HEK293 (cell line): ENCODE measurements at regions not wholly inside any gene's neighbourhood (a gene's known extent, or its start where the extent isn't known, plus 50 kb on each side); places are given as distances from the start of the nearest gene placed in this dataset.

ENCODE experiments used
- CTCF ChIA-PET: fragments of 350-600 bp; formaldehyde crosslinking; extraction: SDS; loops from one replicate; lab custom pipeline; 2021; ENCODE audit warnings: antibody characterized with exemption; lab: Yijun Ruan, JAX
- POLR2A ChIA-PET: fragments of 300-600 bp; formaldehyde crosslinking; extraction: SDS; loops from one replicate; lab custom pipeline; 2020; ENCODE audit warnings: antibody characterized with exemption, inconsistent platforms; lab: Yijun Ruan, JAX
- H3K27ac ChIP-seq: fragments of 200-500 bp; sonication (Bioruptor generic); 2 replicates; pipeline ENCODE4 v1.5.1; 2014; ENCODE audit warnings: low read depth, low read length, control low read depth, inconsistent platforms; ENCODE audit errors: extremely low read depth
- H3K36me3 ChIP-seq, 2 experiments: fragments of 200-500 bp in 1 of 2; sonication (Bioruptor generic) in 1 of 2; 1 replicate in 1 of 2; 2 replicates in 1 of 2; pipeline ENCODE4 v1.5.1; 2014 to 2017; ENCODE audit warnings: inconsistent platforms in 2 of 2, low read length in 2 of 2; ENCODE audit not compliant: control insufficient read depth in 2 of 2, insufficient read depth in 1 of 2
- H3K4me1 ChIP-seq: fragments of 200-500 bp; sonication (Bioruptor generic); 2 replicates; pipeline ENCODE4 v1.5.1; 2014; ENCODE audit warnings: mild to moderate bottlenecking, low read length, inconsistent platforms; ENCODE audit not compliant: control insufficient read depth, insufficient read depth
- H3K4me3 ChIP-seq: 2 replicates; pipeline ENCODE4 v1.5.1; 2011; ENCODE audit warnings: low read depth, mild to moderate bottlenecking, control low read depth, low read length, moderate library complexity
- H3K9me3 ChIP-seq: fragments of 200-500 bp; sonication (Bioruptor generic); 2 replicates; pipeline ENCODE4 v1.5.1; 2014; ENCODE audit warnings: low read depth, low read length, inconsistent platforms; ENCODE audit not compliant: control insufficient read depth, insufficient read depth
- ELK4 ChIP-seq: IDR thresholded peaks from 2 replicates; pipeline ENCODE4 v1.6.1; 2011; ENCODE audit warnings: mild to moderate bottlenecking, low read depth, low read length, borderline replicate concordance
- HOXD13 ChIP-seq: sonication (generic); formaldehyde crosslinking; IDR thresholded peaks from 2 replicates; pipeline ENCODE4 v1.8.0; 2022; ENCODE audit warnings: missing genetic modification reagents, borderline replicate concordance
- KLF7 ChIP-seq: fragments of 450-650 bp; formaldehyde crosslinking; IDR thresholded peaks from 2 replicates; pipeline ENCODE4 v1.5.1; 2016; ENCODE audit warnings: missing biosample characterization, missing genetic modification characterization, borderline replicate concordance
- KLF8 ChIP-seq: fragments of 450-650 bp; formaldehyde crosslinking; IDR thresholded peaks from 2 replicates; pipeline ENCODE4 v1.5.1; 2016; ENCODE audit warnings: missing biosample characterization, missing genetic modification characterization
- PRDM1 ChIP-seq: fragments of 450-650 bp; formaldehyde crosslinking; IDR thresholded peaks from 2 replicates; pipeline ENCODE4; 2016; ENCODE audit warnings: missing biosample characterization, missing genetic modification characterization
- ZBTB17 ChIP-seq: fragments of 450-650 bp; formaldehyde crosslinking; IDR thresholded peaks from 2 replicates; pipeline ENCODE4 v1.5.1; 2016; ENCODE audit warnings: missing biosample characterization, missing genetic modification characterization
- ZNF112 ChIP-seq: fragments of 450-650 bp; formaldehyde crosslinking; IDR thresholded peaks from 2 replicates; pipeline ENCODE4 v1.5.0; 2017; ENCODE audit warnings: missing biosample characterization, missing genetic modification characterization
- ZNF157 ChIP-seq: fragments of 450-650 bp; formaldehyde crosslinking; IDR thresholded peaks from 2 replicates; pipeline ENCODE4 v1.5.1; 2016; ENCODE audit warnings: missing biosample characterization, missing genetic modification characterization
- ZNF169 ChIP-seq: fragments of 450-650 bp; formaldehyde crosslinking; IDR thresholded peaks from 2 replicates; pipeline ENCODE4 v1.5.1; 2016; ENCODE audit warnings: missing biosample characterization, missing genetic modification characterization
- ZNF211 ChIP-seq: fragments of 450-650 bp; formaldehyde crosslinking; IDR thresholded peaks from 2 replicates; pipeline ENCODE4 v1.5.1; 2016; ENCODE audit warnings: low read depth, missing biosample characterization, missing genetic modification characterization
- ZNF214 ChIP-seq: fragments of 450-650 bp; formaldehyde crosslinking; IDR thresholded peaks from 2 replicates; pipeline ENCODE4 v1.5.1; 2017; ENCODE audit warnings: missing biosample characterization, mild to moderate bottlenecking, missing genetic modification characterization, borderline replicate concordance
- ZNF223 ChIP-seq: fragments of 450-650 bp; formaldehyde crosslinking; IDR thresholded peaks from 2 replicates; pipeline ENCODE4 v1.5.1; 2016; ENCODE audit warnings: missing biosample characterization, missing genetic modification characterization
- ZNF324 ChIP-seq: fragments of 450-650 bp; formaldehyde crosslinking; IDR thresholded peaks from 2 replicates; pipeline ENCODE4 v1.5.1; 2016; ENCODE audit warnings: missing biosample characterization, missing genetic modification characterization
- ZNF341 ChIP-seq: fragments of 450-650 bp; formaldehyde crosslinking; IDR thresholded peaks from 2 replicates; pipeline ENCODE4; 2016; ENCODE audit warnings: low read depth, missing biosample characterization, missing genetic modification characterization
- ZNF600 ChIP-seq: fragments of 450-650 bp; formaldehyde crosslinking; IDR thresholded peaks from 2 replicates; pipeline ENCODE4 v1.5.1; 2016; ENCODE audit warnings: missing biosample characterization, missing genetic modification characterization
- ZNF629 ChIP-seq: fragments of 450-650 bp; formaldehyde crosslinking; IDR thresholded peaks from 2 replicates; pipeline ENCODE4 v1.5.1; 2017; ENCODE audit warnings: missing biosample characterization, missing genetic modification characterization
- ZNF677 ChIP-seq: fragments of 450-650 bp; IDR thresholded peaks from 2 replicates; pipeline ENCODE4 v1.5.0; 2018; ENCODE audit warnings: missing biosample characterization, mild to moderate bottlenecking, missing genetic modification characterization, moderate library complexity
- ZNF704 ChIP-seq: fragments of 450-650 bp; formaldehyde crosslinking; IDR thresholded peaks from 2 replicates; pipeline ENCODE4 v1.5.1; 2016; ENCODE audit warnings: missing biosample characterization, missing genetic modification characterization
- ZNF785 ChIP-seq: fragments of 450-650 bp; formaldehyde crosslinking; IDR thresholded peaks from 2 replicates; pipeline ENCODE4 v1.5.1; 2016; ENCODE audit warnings: missing biosample characterization, missing genetic modification characterization
- ZNF791 ChIP-seq: fragments of 450-650 bp; formaldehyde crosslinking; IDR thresholded peaks from 2 replicates; pipeline ENCODE4 v1.5.1; 2016; ENCODE audit warnings: missing biosample characterization, missing genetic modification characterization
- TF ChIP-seq, protein P1 (sequence below): fragments of 450-650 bp; formaldehyde crosslinking; optimal IDR thresholded peaks from 2 replicates; pipeline ENCODE3; 2016; ENCODE audit warnings: missing biosample characterization, mild to moderate bottlenecking, missing genetic modification characterization
- TF ChIP-seq, protein P2 (sequence below): fragments of 450-650 bp; formaldehyde crosslinking; IDR thresholded peaks from 2 replicates; pipeline ENCODE4 v1.5.1; 2016; ENCODE audit warnings: missing biosample characterization, missing genetic modification characterization, borderline replicate concordance

- H3K9me3 ChIP-seq: no peaks in the 10 kb centered on the region
- CTCF ChIA-PET: no interaction called here
Observed at GRCh38 chr2:162967147-162967546, 128.6 kb upstream of the KCNH7 start.

DNA sequence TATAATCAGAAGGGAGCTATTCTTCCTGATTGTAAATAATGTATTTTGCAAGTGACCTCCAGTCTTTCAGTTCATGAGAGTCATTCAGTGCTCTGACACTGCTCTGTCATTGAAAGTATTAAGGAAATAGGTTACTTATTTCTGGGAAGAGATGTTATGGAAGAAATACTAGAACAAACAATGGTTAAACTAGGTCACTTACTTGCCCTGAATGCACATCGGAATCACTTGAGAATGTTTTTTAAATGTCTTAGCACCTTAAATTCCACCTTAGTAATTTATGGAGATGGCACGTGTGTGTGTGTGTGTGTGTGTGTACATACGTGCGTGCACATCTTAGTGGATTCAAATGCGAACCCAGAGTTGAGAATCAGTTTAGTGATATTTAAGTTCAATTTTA is 126.6 kb upstream of the KCNH7 start:
- CTCF ChIA-PET: no interaction called here

More at GRCh38 chr2:162967147-162967546, 128.6 kb upstream of the KCNH7 start:
- no peak overlapping the region for H3K4me3 ChIP-seq
- H3K27ac ChIP-seq: no peak overlapping the region
- H3K4me1 ChIP-seq: no peaks in the 10 kb centered on the region
- POLR2A ChIA-PET: no interaction called here
- H3K36me3 ChIP-seq: no peaks in the 10 kb centered on the region
- no peak for TF ChIP-seq ZNF704 (tag by site-specific recombination)
- no peak for TF ChIP-seq ZNF211 (tag by site-specific recombination)
- no peak for TF ChIP-seq ZBTB17 (tag by site-specific recombination)
- no peak for TF ChIP-seq ZNF791
- no peak for TF ChIP-seq ZNF223 (tag by site-specific recombination)
- TF ChIP-seq ZNF112 (tag by site-specific recombination): no peak
- TF ChIP-seq, protein P1, sequence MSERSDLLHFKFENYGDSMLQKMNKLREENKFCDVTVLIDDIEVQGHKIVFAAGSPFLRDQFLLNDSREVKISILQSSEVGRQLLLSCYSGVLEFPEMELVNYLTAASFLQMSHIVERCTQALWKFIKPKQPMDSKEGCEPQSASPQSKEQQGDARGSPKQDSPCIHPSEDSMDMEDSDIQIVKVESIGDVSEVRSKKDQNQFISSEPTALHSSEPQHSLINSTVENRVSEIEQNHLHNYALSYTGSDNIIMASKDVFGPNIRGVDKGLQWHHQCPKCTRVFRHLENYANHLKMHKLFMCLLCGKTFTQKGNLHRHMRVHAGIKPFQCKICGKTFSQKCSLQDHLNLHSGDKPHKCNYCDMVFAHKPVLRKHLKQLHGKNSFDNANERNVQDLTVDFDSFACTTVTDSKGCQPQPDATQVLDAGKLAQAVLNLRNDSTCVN: no peak
- TF ChIP-seq ZNF157 (tag by site-specific recombination): no peak
- no peak for TF ChIP-seq ZNF341 (tag by site-specific recombination)
- no peak for TF ChIP-seq ZNF169 (tag by site-specific recombination)
- TF ChIP-seq PRDM1: no peak
- no peak for TF ChIP-seq ZNF677 (tag by site-specific recombination)
- no peak for TF ChIP-seq HOXD13 (CRISPR knock-in tag)
- no peak for TF ChIP-seq KLF7 (tag by site-specific recombination)
- TF ChIP-seq ZNF214 (tag by site-specific recombination): no peak
- no peak for TF ChIP-seq KLF8 (tag by site-specific recombination)
- TF ChIP-seq ZNF600 (tag by site-specific recombination): no peak
- TF ChIP-seq, protein P2, sequence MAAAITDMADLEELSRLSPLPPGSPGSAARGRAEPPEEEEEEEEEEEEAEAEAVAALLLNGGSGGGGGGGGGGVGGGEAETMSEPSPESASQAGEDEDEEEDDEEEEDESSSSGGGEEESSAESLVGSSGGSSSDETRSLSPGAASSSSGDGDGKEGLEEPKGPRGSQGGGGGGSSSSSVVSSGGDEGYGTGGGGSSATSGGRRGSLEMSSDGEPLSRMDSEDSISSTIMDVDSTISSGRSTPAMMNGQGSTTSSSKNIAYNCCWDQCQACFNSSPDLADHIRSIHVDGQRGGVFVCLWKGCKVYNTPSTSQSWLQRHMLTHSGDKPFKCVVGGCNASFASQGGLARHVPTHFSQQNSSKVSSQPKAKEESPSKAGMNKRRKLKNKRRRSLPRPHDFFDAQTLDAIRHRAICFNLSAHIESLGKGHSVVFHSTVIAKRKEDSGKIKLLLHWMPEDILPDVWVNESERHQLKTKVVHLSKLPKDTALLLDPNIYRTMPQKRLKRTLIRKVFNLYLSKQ (tag by site-specific recombination): no peak
- no peak for TF ChIP-seq ZNF324 (tag by site-specific recombination)
- no peak for TF ChIP-seq ELK4
- TF ChIP-seq, all 188 proteins: peak for 0

More for the DNA sequence above, 126.6 kb upstream of the KCNH7 start:
- no peaks in the 10 kb centered on the region for H3K9me3 ChIP-seq
- no peak overlapping the region for H3K4me3 ChIP-seq
- H3K27ac ChIP-seq: no peak overlapping the region
- POLR2A ChIA-PET: no interaction called here
- TF ChIP-seq ZNF629: no peak
- TF ChIP-seq ZNF785: no peak
- H3K36me3 ChIP-seq: no peaks in the 10 kb centered on the region
- no peaks in the 10 kb centered on the region for H3K4me1 ChIP-seq
